ENCODE measurements at regions not wholly inside any gene's neighbourhood (a gene's known extent, or its start where the extent isn't known, plus 50 kb on each side); places are given as distances from the start of the nearest gene placed in this dataset.

DNA sequence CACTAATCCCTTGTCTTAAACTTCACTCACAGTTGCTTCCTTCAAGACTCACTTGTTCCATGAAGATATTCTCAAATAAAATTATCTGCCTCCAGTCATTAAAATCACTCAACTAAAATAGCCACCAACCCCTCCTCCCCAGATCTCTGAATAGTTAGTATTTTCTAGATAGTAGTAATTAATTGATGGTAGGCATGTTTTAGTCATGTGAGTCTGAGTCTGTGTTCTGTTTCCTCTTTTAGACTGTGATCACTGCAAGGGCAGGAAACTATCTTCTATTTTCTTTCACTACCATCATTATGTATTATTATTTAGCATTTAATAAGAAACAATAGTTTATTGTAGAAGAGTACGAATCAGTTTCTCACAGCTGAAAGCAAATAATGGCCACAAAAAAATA lies 1080.5 kb downstream of the IGSF11 start:
- Mint-ChIP-seq H3K9me3 (no peaks in the 10 kb centered on the region), H3K4me1 (peaks cover 8% of the 10 kb centered on the region; the same call in 2 of the 3 replicates), H3K27ac (no peak overlapping the region), H3K4me3 (no peak overlapping the region), H3K27me3 (ENCODE audit: insufficient read depth, low read depth, poor library complexity) (no peaks in the 10 kb centered on the region), H3K36me3 (ENCODE audit: low read depth) (no peaks in the 10 kb centered on the region)
- no peaks in the 10 kb centered on the region for H3K27me3 ChIP-seq (ENCODE audit: insufficient read depth)
- no peak overlapping the region for H3K4me3 ChIP-seq
- no peaks in the 10 kb centered on the region for H3K79me2 ChIP-seq (replicated peaks; ENCODE audit: insufficient read depth)
- no peaks in the 10 kb centered on the region for H3K9me2 ChIP-seq (ENCODE audit: insufficient read depth)
- H3K4me1 ChIP-seq (ENCODE audit: insufficient read depth) = peaks cover 6% of the 10 kb centered on the region; the same call in 1 of the 2 replicates
- H2AFZ ChIP-seq = no peak overlapping the region
- no peak for TF ChIP-seq EZH2phosphoT487 (IDR thresholded peaks at IDR 0.05; ENCODE audit: unreplicated experiment)
- no peak for TF ChIP-seq STAT1 (IDR thresholded peaks at IDR 0.05; ENCODE audit: unreplicated experiment)
- TF ChIP-seq CREB1 (CRISPR knock-in tag; IDR thresholded peaks at IDR 0.05; ENCODE audit: low read depth) = no peak
- H3K36me3 ChIP-seq (ENCODE audit: insufficient read depth) = no peaks in the 10 kb centered on the region
- no peak overlapping the region for H3K27ac ChIP-seq (ENCODE audit: low read depth)
- no peaks in the 10 kb centered on the region for H4K20me1 ChIP-seq (replicated peaks; ENCODE audit: insufficient read depth)
- ATAC-seq = no peak
- no peak overlapping the region for H3K4me2 ChIP-seq
- no peak for DNase-seq (ENCODE audit: low spot score)
- no peaks in the 10 kb centered on the region for H3F3A ChIP-seq (replicated peaks; ENCODE audit: low read depth)

DNA sequence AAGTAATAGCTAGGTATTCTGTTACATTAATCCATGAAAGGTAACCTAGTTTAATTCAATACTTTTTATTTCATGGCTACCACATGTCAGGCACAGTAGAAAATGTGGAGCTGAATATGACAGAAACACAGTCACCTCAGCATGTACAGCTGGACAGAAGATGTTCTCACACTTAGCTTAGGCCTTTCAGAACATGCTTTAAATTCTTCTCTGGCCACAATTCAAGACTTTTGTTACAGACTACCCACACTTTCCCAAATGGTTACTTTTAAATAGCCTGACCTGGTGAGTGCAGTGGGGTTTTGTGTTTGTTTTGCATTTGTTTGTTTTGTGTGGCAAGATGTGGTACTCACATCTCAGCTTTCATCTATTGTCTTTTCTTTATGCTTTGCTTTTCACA lies 1079.5 kb downstream of the IGSF11 start:
- Histone ChIP-seq H3K27ac (ENCODE audit: low read depth) (no peak overlapping the region), H3F3A (replicated peaks; ENCODE audit: low read depth) (no peaks in the 10 kb centered on the region), H3K79me2 (replicated peaks; ENCODE audit: insufficient read depth) (no peaks in the 10 kb centered on the region), H4K20me1 (replicated peaks; ENCODE audit: insufficient read depth) (no peaks in the 10 kb centered on the region), H3K4me2 (no peak overlapping the region), H3K4me3 (no peak overlapping the region), H3K36me3 (ENCODE audit: insufficient read depth) (no peaks in the 10 kb centered on the region), H3K9me2 (ENCODE audit: insufficient read depth) (no peaks in the 10 kb centered on the region), H3K27me3 (ENCODE audit: insufficient read depth) (no peaks in the 10 kb centered on the region), H2AFZ (no peak overlapping the region), H3K4me1 (ENCODE audit: insufficient read depth) (peaks cover 6% of the 10 kb centered on the region; the same call in 1 of the 2 replicates)
- no peak for DNase-seq (ENCODE audit: low spot score)
- H3K4me1 Mint-ChIP-seq = peaks cover 8% of the 10 kb centered on the region; the same call in 2 of the 3 replicates
- no peak for TF ChIP-seq POLR2AphosphoS5 (IDR thresholded peaks at IDR 0.05; ENCODE audit: low read depth)
- H3K27me3 Mint-ChIP-seq (ENCODE audit: insufficient read depth, low read depth, poor library complexity) = no peaks in the 10 kb centered on the region
- H3K36me3 Mint-ChIP-seq (ENCODE audit: low read depth) = no peaks in the 10 kb centered on the region
- no peak for ATAC-seq
- H3K27ac Mint-ChIP-seq = no peak overlapping the region
- no peak overlapping the region for H3K4me3 Mint-ChIP-seq
- H3K9me3 Mint-ChIP-seq = no peaks in the 10 kb centered on the region

DNA sequence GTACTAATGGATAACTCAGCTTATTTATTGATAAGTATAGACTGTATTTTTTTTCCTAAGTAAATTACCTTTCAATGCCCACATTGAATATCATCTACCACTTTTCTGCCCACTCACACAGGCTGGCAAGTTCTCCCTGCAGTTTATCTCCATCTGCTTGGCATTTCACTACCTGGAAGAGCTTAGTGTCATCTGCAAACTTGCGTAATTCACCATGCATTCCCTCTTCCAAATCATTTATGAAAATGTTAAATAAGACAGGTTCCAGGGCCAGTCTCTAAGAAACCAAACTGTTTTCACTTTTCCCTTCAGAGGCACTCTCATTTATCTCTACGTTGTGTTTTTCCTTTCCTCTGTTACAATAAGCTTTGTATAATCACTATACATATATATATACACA lies 1076.6 kb downstream of the IGSF11 start:
- Histone ChIP-seq H3F3A (replicated peaks; ENCODE audit: low read depth) (no peaks in the 10 kb centered on the region), H3K4me3 (no peak overlapping the region), H3K27ac (ENCODE audit: low read depth) (no peak overlapping the region), H4K20me1 (replicated peaks; ENCODE audit: insufficient read depth) (no peaks in the 10 kb centered on the region), H2AFZ (no peak overlapping the region), H3K36me3 (ENCODE audit: insufficient read depth) (no peaks in the 10 kb centered on the region), H3K4me1 (ENCODE audit: insufficient read depth) (peaks cover 6% of the 10 kb centered on the region; the same call in 1 of the 2 replicates), H3K9me2 (ENCODE audit: insufficient read depth) (no peaks in the 10 kb centered on the region), H3K4me2 (no peak overlapping the region), H3K27me3 (ENCODE audit: insufficient read depth) (no peaks in the 10 kb centered on the region), H3K79me2 (replicated peaks; ENCODE audit: insufficient read depth) (no peaks in the 10 kb centered on the region)
- DNase-seq (ENCODE audit: low spot score) = no peak
- Mint-ChIP-seq H3K36me3 (ENCODE audit: low read depth) (0 out of 3 replicates have a peak, but pooled peaks cover 3% of the 10 kb centered on the region), H3K27ac (no peak overlapping the region), H3K4me1 (peaks cover 8% of the 10 kb centered on the region; the same call in 2 of the 3 replicates), H3K4me3 (no peak overlapping the region), H3K27me3 (ENCODE audit: insufficient read depth, low read depth, poor library complexity) (no peaks in the 10 kb centered on the region), H3K9me3 (no peaks in the 10 kb centered on the region)
- TF ChIP-seq ZNF331 (CRISPR knock-in tag; IDR thresholded peaks at IDR 0.05; ENCODE audit: low read depth) = no peak
- no peak for ATAC-seq

DNA sequence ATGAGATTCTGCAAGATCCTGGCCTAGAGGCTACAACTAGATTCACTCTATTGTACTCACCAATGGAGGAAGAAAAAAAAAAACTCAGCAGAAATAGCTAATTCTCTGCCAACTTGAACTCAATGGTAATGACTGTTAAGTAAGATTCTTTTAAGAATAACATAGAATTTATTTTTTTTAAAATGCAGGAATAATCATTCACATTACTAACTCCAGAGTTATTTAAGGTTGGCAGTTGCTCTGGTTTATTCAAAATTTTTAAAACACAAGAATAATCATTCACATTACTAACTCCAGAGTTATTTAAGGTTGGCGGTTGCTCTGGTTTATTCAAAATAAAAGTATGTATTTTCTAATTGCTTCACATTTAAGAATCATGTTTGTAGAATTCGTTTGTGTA lies 1071.9 kb downstream of the IGSF11 start:
- H2AFZ ChIP-seq = no peak overlapping the region
- Mint-ChIP-seq H3K36me3 (ENCODE audit: low read depth) (0 out of 3 replicates have a peak, but pooled peaks cover 3% of the 10 kb centered on the region), H3K27me3 (ENCODE audit: insufficient read depth, low read depth, poor library complexity) (peaks cover 2% of the 10 kb centered on the region), H3K4me1 (no peaks in the 10 kb centered on the region), H3K9me3 (no peaks in the 10 kb centered on the region), H3K27ac (no peak overlapping the region), H3K4me3 (no peak overlapping the region)
- ATAC-seq = no peak
- H3K4me2 ChIP-seq = no peak overlapping the region
- H3K27me3 ChIP-seq (ENCODE audit: insufficient read depth) = no peaks in the 10 kb centered on the region
- no peak overlapping the region for H3K4me3 ChIP-seq
- no peaks in the 10 kb centered on the region for H3K36me3 ChIP-seq (ENCODE audit: insufficient read depth)
- no peak overlapping the region for H3K27ac ChIP-seq (ENCODE audit: low read depth)
- H3K4me1 ChIP-seq (ENCODE audit: insufficient read depth) = no peaks in the 10 kb centered on the region
- DNase-seq (ENCODE audit: low spot score) = no peak
- 0 out of 2 replicates have a peak, but pooled peaks cover 5% of the 10 kb centered on the region for H4K20me1 ChIP-seq (replicated peaks; ENCODE audit: insufficient read depth)
- H3K79me2 ChIP-seq (replicated peaks; ENCODE audit: insufficient read depth) = no peaks in the 10 kb centered on the region
- no peaks in the 10 kb centered on the region for H3F3A ChIP-seq (replicated peaks; ENCODE audit: low read depth)
- H3K9me2 ChIP-seq (ENCODE audit: insufficient read depth) = peaks cover 4% of the 10 kb centered on the region; the same call in 1 of the 2 replicates
- no peak for TF ChIP-seq JUNB (IDR thresholded peaks at IDR 0.05; ENCODE audit: unreplicated experiment)
- TF ChIP-seq REST (IDR thresholded peaks at IDR 0.05; ENCODE audit: unreplicated experiment) = no peak
- no peak for TF ChIP-seq ZNF114 (CRISPR knock-in tag; IDR thresholded peaks at IDR 0.05)
- no peak for TF ChIP-seq CREB1 (CRISPR knock-in tag; IDR thresholded peaks at IDR 0.05; ENCODE audit: low read depth)
- TF ChIP-seq, protein P1, sequence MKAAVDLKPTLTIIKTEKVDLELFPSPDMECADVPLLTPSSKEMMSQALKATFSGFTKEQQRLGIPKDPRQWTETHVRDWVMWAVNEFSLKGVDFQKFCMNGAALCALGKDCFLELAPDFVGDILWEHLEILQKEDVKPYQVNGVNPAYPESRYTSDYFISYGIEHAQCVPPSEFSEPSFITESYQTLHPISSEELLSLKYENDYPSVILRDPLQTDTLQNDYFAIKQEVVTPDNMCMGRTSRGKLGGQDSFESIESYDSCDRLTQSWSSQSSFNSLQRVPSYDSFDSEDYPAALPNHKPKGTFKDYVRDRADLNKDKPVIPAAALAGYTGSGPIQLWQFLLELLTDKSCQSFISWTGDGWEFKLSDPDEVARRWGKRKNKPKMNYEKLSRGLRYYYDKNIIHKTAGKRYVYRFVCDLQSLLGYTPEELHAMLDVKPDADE (IDR thresholded peaks at IDR 0.05) = no peak

Data from GM23338 (cell line).